Ovary (tissue), 7 donors: ENCODE measurements at regions not wholly inside any gene's neighbourhood (a gene's known extent, or its start where the extent isn't known, plus 50 kb on each side); places are given as distances from the start of the nearest gene placed in this dataset.

Experiments
- DNase-seq, 5 donors: peaks; one replicate each; pipeline ENCODE4 v3.0.0-alpha.2; 2019 to 2020
- H3K27ac ChIP-seq, 2 donors: fragments of 200-600 bp; one replicate each; pipeline versions ENCODE4 v1.5.1 to v1.8.0; 2019 to 2022
- H3K27me3 ChIP-seq: fragments of 200-600 bp; one replicate; pipeline ENCODE4 v1.8.0; 2022
- H3K36me3 ChIP-seq: fragments of 200-600 bp; sonication (generic); one replicate; pipeline ENCODE4 v1.5.1; 2019
- H3K4me1 ChIP-seq: one replicate; pipeline ENCODE4 v1.8.1; 2013; ENCODE audit warnings: mild to moderate bottlenecking, moderate library complexity; ENCODE audit not compliant: insufficient read depth
- H3K4me3 ChIP-seq: fragments of 200-600 bp; sonication (generic); one replicate; pipeline ENCODE4 v1.5.1; 2017
- H3K9me3 ChIP-seq, 2 donors: fragments of 200-600 bp in 1 of 2; sonication (generic) in 1 of 2; one replicate each; pipeline versions ENCODE4 v1.5.1 to v1.8.1; 2013 to 2019; ENCODE audit warnings: mild to moderate bottlenecking in 1 of 2, moderate library complexity in 1 of 2
- CTCF ChIP-seq, 3 donors: fragments of 450-650 bp in 2 of 3; fragments of 200-600 bp in 1 of 3; IDR thresholded peaks; one replicate each; pipeline versions ENCODE4 v1.5.1 to v1.8.0; 2016 to 2022; ENCODE audit warnings: antibody characterized with exemption in 3 of 3, mild to moderate bottlenecking in 1 of 3
- EP300 ChIP-seq: sonication (generic); formaldehyde crosslinking; IDR thresholded peaks from one replicate; pipeline ENCODE4 v1.6.1; 2017; ENCODE audit warnings: antibody characterized with exemption
- POLR2A ChIP-seq: fragments of 450-650 bp; IDR thresholded peaks from one replicate; pipeline ENCODE4 v1.6.1; 2017; ENCODE audit warnings: antibody characterized with exemption, mild to moderate bottlenecking, moderate library complexity
- WGBS, 3 donors: extraction: QIAGEN DNeasy Blood & Tissue Kit in 1 of 3; methylation state at CpG; one replicate each; pipeline versions ENCODE4 v1.1.5 to v1.1.7; 2013 to 2017; 5-methylcytosine and 5-hydroxymethylcytosine counted together
- intact Hi-C, 4 donors: fragments of 100-400 bp; cut with DNase I; formaldehyde crosslinking; loops; one replicate each; pipeline versions ENCODE4 v1.11.0 to v1.15.1; 2022 to 2023
- donor health status: DM: no; HTN: no; CAD: no; lungs with moderate emphysema.
- donor health status: DM: no; HTN: no; CAD: no.
- donor health status: Bipolar disorder and iron deficiency.
- donor health status: DM: no; HTN: no; CAD: no.
- donor health status: DM: yes; HTN: yes; CAD: no.

- Histone ChIP-seq H3K27ac (no peak overlapping the region), H3K36me3 (no peaks in the 10 kb centered on the region), H3K4me3 (no peak overlapping the region), H3K27me3 (no peaks in the 10 kb centered on the region), H3K9me3 (no peaks in the 10 kb centered on the region), H3K4me1 (no peaks in the 10 kb centered on the region)
- TF ChIP-seq POLR2A (no peak), EP300 (no peak), CTCF (IDR thresholded peaks at IDR 0.05) (no peak)
- no peak for DNase-seq
- intact Hi-C loops, result no loop called here
Measured at GRCh38 chr5:87746341-87746740, 333.6 kb upstream of the CCNH start.

GRCh38 chr5:87741881-87742280, 329.2 kb upstream of the CCNH start:
- Histone ChIP-seq H3K36me3 (no peaks in the 10 kb centered on the region), H3K4me3 (no peak overlapping the region), H3K27me3 (no peaks in the 10 kb centered on the region), H3K9me3 (no peaks in the 10 kb centered on the region), H3K27ac (no peak overlapping the region), H3K4me1 (no peaks in the 10 kb centered on the region)
- no peak for TF ChIP-seq CTCF (IDR thresholded peaks at IDR 0.05)
- no peak for TF ChIP-seq POLR2A
- TF ChIP-seq EP300, result no peak
- 1 to 2% (median 1%) methylated on average over 2 of the region's 2 CpGs for WGBS, 3 donors
- DNase-seq, result no peak
- intact Hi-C loops, result no loop called here

GRCh38 chr5:87735923-87736322, 323.2 kb upstream of the CCNH start:
- no peak for DNase-seq
- Histone ChIP-seq H3K4me3 (no peak overlapping the region), H3K27me3 (no peaks in the 10 kb centered on the region), H3K36me3 (no peaks in the 10 kb centered on the region), H3K9me3 (no peaks in the 10 kb centered on the region), H3K4me1 (no peaks in the 10 kb centered on the region), H3K27ac (no peak overlapping the region)
- intact Hi-C loops, result no loop called here
- TF ChIP-seq POLR2A, result no peak
- no peak for TF ChIP-seq EP300
- 95 to 97% (median 96%) methylated on average over 1 of the region's 1 CpG for WGBS, 3 donors

GRCh38 chr5:87733897-87734296, 321.2 kb upstream of the CCNH start:
- TF ChIP-seq EP300 (no peak), CTCF (IDR thresholded peaks at IDR 0.05) (no peak), POLR2A (no peak)

GRCh38 chr5:87732875-87733768, 320.4 kb upstream of the CCNH start:
- no peaks in the 10 kb centered on the region for H3K4me1 ChIP-seq
- DNase-seq, result no peak
- WGBS, 3 donors, result 73 to 80% (median 77%) methylated on average over 7 of the region's 7 CpGs
- intact Hi-C loops, result no loop called here
- H3K27me3 ChIP-seq, result no peaks in the 10 kb centered on the region
- no peaks in the 10 kb centered on the region for H3K36me3 ChIP-seq
- H3K4me3 ChIP-seq, result no peak overlapping the region
- no peak overlapping the region for H3K27ac ChIP-seq
- H3K9me3 ChIP-seq, result no peaks in the 10 kb centered on the region
- TF ChIP-seq EP300 (no peak), CTCF (IDR thresholded peaks at IDR 0.05) (no peak), POLR2A (no peak)

More at GRCh38 chr5:87733897-87734296, 321.2 kb upstream of the CCNH start:
- Histone ChIP-seq H3K27ac (no peak overlapping the region), H3K36me3 (no peaks in the 10 kb centered on the region), H3K27me3 (no peaks in the 10 kb centered on the region), H3K4me1 (no peaks in the 10 kb centered on the region), H3K4me3 (no peak overlapping the region), H3K9me3 (no peaks in the 10 kb centered on the region)
- intact Hi-C loops, result no loop called here
- 21 to 41% (median 22%) methylated on average over 3 of the region's 3 CpGs for WGBS, 3 donors
- DNase-seq, result no peak
